Ishikawa (cell line): ENCODE measurements at regions not wholly inside any gene's neighbourhood (a gene's known extent, or its start where the extent isn't known, plus 50 kb on each side); places are given as distances from the start of the nearest gene placed in this dataset.

ENCODE experiments used
- CREB1 ChIP-seq: IDR thresholded peaks from 2 replicates; pipeline ENCODE4 v1.6.1; 2012; ENCODE audit warnings: low read depth
- EGR1 ChIP-seq: IDR thresholded peaks from 2 replicates; pipeline ENCODE4 v1.6.1; 2012
- EP300 ChIP-seq: IDR thresholded peaks from 2 replicates; pipeline ENCODE4 v1.6.1; 2012; ENCODE audit warnings: borderline replicate concordance
- FOXM1 ChIP-seq: IDR thresholded peaks from 2 replicates; pipeline ENCODE4 v1.6.1; 2012; ENCODE audit warnings: low read depth, borderline replicate concordance
- NFIC ChIP-seq: IDR thresholded peaks from 2 replicates; pipeline ENCODE4 v1.6.1; 2012
- RAD21 ChIP-seq: IDR thresholded peaks from 2 replicates; pipeline ENCODE4 v1.6.1; 2012; ENCODE audit warnings: low read depth
- TAF1 ChIP-seq: IDR thresholded peaks from 2 replicates; pipeline ENCODE4 v1.6.1; 2012; ENCODE audit warnings: low read depth, mild to moderate bottlenecking
- TEAD4 ChIP-seq: IDR thresholded peaks from 2 replicates; pipeline ENCODE4 v1.6.1; 2012
- TF ChIP-seq, protein P1 (sequence below): IDR thresholded peaks from 2 replicates; pipeline ENCODE4 v1.6.1; 2012
- TF ChIP-seq, protein P2 (sequence below): IDR thresholded peaks from 2 replicates; pipeline ENCODE4 v1.6.1; 2012
- TF ChIP-seq, protein P3 (sequence below): IDR thresholded peaks from 2 replicates; pipeline ENCODE4 v1.6.1; 2012; ENCODE audit warnings: low read depth, mild to moderate bottlenecking

DNA sequence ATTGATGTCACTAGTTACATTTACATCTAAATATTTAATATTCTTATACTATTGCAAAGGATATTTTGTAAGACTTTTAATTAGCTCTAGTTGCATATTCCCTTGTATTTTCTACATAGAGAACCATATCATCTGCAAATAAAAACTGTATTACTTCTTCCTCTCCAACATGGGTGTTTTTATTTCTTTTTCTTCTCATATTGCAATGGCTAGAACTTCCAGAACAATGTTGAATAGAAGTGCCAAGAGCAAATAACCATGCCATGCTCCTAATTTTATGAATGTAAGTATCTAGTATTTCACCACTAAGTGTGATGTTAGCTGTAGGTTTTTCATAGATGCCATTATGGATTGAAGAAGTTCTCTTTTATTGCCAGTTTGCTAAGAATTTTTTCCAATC lies 321.8 kb upstream of the NCAM1 start:
- TF ChIP-seq EP300: no peak
- TF ChIP-seq, protein P1, sequence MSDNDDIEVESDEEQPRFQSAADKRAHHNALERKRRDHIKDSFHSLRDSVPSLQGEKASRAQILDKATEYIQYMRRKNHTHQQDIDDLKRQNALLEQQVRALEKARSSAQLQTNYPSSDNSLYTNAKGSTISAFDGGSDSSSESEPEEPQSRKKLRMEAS: no peak
- TF ChIP-seq, protein P2, sequence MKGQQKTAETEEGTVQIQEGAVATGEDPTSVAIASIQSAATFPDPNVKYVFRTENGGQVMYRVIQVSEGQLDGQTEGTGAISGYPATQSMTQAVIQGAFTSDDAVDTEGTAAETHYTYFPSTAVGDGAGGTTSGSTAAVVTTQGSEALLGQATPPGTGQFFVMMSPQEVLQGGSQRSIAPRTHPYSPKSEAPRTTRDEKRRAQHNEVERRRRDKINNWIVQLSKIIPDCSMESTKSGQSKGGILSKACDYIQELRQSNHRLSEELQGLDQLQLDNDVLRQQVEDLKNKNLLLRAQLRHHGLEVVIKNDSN: no peak
- TF ChIP-seq, protein P3, sequence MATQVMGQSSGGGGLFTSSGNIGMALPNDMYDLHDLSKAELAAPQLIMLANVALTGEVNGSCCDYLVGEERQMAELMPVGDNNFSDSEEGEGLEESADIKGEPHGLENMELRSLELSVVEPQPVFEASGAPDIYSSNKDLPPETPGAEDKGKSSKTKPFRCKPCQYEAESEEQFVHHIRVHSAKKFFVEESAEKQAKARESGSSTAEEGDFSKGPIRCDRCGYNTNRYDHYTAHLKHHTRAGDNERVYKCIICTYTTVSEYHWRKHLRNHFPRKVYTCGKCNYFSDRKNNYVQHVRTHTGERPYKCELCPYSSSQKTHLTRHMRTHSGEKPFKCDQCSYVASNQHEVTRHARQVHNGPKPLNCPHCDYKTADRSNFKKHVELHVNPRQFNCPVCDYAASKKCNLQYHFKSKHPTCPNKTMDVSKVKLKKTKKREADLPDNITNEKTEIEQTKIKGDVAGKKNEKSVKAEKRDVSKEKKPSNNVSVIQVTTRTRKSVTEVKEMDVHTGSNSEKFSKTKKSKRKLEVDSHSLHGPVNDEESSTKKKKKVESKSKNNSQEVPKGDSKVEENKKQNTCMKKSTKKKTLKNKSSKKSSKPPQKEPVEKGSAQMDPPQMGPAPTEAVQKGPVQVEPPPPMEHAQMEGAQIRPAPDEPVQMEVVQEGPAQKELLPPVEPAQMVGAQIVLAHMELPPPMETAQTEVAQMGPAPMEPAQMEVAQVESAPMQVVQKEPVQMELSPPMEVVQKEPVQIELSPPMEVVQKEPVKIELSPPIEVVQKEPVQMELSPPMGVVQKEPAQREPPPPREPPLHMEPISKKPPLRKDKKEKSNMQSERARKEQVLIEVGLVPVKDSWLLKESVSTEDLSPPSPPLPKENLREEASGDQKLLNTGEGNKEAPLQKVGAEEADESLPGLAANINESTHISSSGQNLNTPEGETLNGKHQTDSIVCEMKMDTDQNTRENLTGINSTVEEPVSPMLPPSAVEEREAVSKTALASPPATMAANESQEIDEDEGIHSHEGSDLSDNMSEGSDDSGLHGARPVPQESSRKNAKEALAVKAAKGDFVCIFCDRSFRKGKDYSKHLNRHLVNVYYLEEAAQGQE: no peak
- TF ChIP-seq TAF1: no peak
- TF ChIP-seq RAD21: no peak
- TF ChIP-seq CREB1: no peak
- TF ChIP-seq EGR1: no peak
- no peak for TF ChIP-seq NFIC
- no peak for TF ChIP-seq TEAD4
- no peak for TF ChIP-seq FOXM1
